K562 (cell line): ENCODE measurements at regions not wholly inside any gene's neighbourhood (a gene's known extent, or its start where the extent isn't known, plus 50 kb on each side); places are given as distances from the start of the nearest gene placed in this dataset.

Experiments used
- EZH2 ChIP-seq: IDR thresholded peaks from 2 replicates; pipeline ENCODE4 v1.6.1; 2012; ENCODE audit warnings: low read depth, mild to moderate bottlenecking, inconsistent platforms, low read length, borderline replicate concordance
- RBBP5 ChIP-seq: fragments of 200-600 bp; sonication (generic); IDR thresholded peaks from 2 replicates; pipeline ENCODE4 v1.6.1; 2012; ENCODE audit warnings: borderline replicate concordance, mild to moderate bottlenecking, low read length, control low read depth, inconsistent platforms; ENCODE audit not compliant: insufficient read depth, poor library complexity, severe bottlenecking

DNA sequence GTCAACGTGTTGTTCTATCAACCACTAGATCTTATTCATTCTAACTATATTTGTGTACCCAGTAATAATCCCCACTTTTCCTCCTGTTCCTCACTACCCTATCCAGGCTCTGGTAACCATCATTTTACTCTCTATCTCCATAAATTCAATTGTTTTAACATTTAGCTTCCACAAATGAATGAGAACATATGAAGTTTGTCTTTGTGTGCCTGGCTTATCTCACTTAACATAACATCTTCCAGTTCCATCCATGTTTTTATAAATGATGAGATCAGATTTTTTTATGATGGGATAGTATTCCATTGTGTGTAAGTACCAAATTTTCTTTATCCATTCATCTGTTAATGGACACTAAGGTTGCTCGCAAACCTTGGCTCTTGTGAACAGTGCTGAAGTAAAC is 59.9 kb upstream of the IBSP start:
- TF ChIP-seq RBBP5: no peak
- no peak for TF ChIP-seq EZH2
